Inferior parietal cortex (tissue), 1 donor: ENCODE measurements at regions not wholly inside any gene's neighbourhood (a gene's known extent, or its start where the extent isn't known, plus 50 kb on each side); places are given as distances from the start of the nearest gene placed in this dataset.
"Not testable (repeated sequence)": the region's sequence is repeated elsewhere in the genome, so short reads cannot be mapped to it uniquely, and the experiment has no call there.

Source experiments
- DNase-seq: peaks from one replicate; pipeline ENCODE4 v3.0.0-alpha.2; 2016; ENCODE audit errors: extremely low spot score

DNA sequence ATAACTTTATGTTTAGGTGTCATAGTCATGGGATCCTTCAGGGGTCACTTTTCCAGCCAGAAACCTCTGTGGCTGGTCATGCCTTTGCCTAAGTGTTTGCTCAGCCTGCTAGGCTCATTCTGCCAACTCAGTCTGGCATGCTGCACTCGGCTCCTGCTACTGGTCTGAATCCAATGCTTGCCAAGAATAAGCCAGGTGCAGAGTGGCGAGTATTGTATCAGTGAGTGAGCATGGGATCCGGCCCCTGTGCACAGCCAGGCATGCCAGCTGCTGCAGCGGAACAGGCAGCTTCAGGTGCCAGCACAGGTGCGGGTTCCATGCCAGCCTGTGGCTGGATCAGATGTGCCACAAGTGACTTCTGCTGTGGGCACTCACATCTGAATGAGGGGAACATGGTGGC is 1269.3 kb upstream of the CNTN5 start:
- no peak for DNase-seq

DNA sequence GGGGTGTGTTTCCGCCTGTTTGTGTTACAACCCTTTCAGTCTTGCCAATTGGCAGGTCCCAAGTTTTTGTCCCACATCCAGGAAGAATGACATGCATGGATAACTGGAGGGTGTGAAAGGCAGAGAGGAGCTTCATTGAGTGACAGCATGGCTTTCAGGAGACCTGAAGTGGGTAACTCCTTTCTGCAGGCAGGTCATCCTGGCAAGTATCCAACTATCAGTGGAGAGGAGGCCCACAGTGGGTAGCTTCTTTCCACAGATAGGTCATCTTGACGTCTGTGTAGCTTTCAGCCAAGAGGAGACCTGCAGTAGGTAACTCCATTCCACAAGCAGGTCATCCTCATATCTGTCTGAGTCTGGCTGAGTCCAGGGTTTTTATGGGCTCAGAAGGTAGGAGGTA is 1268.8 kb upstream of the CNTN5 start:
- no peak for DNase-seq

DNA sequence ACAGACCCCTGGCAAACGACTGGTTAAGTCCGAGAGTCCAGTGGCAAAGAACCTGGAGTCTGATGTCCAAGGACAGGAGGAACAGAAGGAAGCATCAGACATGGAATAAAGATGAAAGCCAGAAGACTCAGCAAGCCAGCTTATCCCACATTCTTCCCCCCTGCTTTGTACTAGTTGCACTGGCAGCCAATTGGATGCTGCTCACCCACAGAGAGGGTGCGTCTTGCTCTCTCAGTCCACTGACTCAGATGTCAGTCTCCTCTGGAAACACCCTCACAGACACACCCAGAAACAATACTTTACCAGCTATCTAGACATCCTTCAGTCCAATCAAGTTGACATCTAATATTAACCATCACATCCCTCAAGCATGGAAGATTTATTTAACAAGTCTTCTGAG is 1265.8 kb upstream of the CNTN5 start:
- DNase-seq: no peak

DNA sequence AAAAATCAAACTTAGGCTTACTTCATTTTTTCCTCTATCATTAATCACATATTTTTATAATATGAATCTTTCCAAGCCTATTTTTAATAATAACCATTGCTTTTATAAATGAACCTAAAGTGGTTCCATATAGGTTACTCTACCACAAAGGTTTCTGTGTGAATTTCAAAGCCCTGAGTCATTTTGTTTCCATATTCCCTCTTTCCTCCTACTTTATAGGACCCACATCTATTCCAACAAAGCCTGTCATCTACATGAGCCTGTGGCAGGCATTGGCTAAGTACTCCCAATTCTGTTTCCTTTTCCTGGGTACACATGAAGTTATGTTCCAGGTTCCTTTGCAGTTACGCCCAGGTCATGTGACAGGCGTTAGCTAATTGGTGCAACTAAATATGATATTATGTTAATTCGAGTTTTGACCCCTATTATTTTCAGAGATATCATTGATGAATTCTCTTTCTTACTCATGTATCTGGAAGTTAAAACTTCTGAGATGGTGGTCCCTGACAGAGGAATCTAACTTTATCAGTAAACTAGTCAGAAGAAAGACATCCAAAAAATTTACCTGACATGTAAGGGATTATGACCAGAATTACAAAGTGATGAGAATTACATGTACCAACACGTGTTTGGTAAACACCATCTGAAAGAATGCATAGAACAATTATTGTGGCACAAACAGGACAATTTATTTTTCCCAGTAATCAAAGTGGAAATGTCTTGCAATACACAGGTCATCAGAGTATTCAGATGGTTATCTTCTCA is 1264.0 kb upstream of the CNTN5 start:
- DNase-seq: no peak

DNA sequence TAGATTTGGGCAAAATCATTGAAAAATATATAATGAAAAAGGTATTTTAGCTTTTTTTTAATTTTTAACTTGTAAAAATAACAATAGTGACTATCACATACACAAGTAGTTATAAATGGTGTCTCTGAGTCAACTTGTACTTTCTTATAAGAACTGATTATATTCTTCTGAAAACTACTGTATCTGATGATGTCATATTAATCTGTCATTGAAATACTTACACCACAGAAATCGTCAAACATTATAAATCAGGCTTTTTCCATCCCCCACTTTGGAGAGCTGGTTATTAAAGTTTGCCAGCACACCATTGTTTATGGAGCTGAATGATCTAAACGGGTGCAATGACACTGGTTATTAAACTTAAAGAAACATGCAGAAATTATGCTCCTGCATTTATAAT is 1259.6 kb upstream of the CNTN5 start:
- DNase-seq: no peak

DNA sequence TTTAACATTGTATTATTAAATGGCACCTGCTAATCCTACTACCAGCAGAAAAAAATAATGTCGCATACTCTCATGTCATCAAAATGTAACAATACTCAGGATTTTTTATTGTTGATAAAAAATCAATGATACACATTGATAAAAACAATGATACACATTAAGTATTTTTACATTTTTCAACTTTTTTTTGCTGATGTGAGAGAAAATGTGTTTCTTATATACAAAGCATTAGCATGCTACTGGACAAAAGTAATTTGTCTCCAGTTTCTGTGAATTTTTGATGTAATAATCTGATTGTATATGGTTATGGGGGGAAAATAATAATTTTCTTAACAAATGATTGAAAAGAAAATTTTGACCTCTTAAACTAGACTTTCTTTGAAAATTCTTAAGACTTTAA is 1256.6 kb upstream of the CNTN5 start:
- DNase-seq: no peak

DNA sequence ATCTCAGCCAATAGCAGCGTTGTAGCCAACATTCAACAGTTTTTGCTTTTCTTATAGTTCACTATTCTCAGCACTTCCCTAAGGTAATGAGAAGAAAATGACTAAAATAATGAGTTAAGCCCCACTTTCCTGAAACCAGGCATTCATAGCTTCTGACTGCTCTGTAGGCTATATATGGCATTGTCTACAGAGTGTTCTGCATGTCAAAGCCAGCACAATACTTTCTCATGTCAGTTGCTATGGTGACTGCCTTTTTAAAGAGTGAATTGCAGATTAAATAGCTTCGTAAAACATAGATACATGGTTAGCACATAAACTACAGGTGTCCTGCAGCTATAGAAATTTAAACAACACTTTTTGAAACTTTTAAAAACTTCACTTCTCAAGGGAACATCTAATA is 1256.1 kb upstream of the CNTN5 start:
- no peak for DNase-seq

DNA sequence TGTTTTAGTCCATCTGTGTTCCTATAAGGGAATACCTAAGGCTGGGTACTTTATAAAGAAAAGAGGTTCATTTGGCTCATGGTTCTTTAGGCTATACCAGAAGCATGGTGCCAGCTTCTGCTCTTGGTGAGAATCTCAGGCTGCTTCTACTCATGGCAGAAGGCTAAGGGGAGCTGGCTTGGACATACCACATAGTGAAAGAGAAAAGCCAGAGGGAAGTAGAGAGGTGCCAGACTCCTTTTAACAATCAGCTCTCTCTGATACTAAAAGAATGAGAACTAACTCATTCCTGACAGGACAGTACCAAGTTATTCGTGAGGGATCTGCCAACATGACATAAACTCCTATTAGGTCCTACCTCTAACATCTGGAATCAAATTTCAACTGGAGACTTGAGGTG is 1250.2 kb upstream of the CNTN5 start:
- no peak for DNase-seq

DNA sequence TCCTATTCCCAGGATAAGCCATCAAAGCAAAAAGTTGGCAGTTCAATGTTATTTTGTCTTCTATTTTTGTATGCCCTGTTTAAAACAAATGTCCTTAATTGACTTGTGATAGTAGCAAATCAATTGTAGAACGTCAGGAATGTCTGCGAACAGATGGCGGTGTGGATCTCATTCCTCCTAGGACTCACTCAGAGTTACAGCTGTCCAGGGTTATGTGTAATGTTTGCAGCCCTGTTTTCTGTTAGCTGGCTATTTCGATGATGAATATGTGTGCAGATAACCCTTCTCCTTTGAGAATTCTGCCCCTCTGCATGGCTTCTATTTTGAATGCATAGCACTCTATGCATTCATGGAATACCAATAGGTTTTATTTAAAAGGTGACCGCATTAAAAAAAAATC is 1248.0 kb upstream of the CNTN5 start:
- no peak for DNase-seq

DNA sequence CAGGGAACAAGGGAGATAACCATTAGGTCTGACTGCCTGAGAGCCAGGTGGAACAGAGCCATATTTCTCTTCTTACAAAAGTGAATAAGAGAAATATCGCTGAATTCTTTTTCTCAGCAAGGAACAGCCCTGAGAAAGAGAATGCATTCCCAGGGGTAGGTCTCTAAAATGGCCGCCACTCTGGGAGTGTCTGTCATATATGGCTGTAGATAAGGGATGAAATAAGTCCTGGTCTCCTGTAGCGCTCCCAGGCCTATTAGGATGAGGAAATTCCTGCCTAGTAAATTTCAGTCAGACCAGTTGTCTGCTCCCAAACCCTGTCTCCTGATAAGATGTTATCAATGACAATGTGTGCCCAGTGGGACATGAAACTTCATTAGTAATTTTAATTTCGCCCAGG is 1236.4 kb upstream of the CNTN5 start:
- not testable (repeated sequence) for DNase-seq

DNA sequence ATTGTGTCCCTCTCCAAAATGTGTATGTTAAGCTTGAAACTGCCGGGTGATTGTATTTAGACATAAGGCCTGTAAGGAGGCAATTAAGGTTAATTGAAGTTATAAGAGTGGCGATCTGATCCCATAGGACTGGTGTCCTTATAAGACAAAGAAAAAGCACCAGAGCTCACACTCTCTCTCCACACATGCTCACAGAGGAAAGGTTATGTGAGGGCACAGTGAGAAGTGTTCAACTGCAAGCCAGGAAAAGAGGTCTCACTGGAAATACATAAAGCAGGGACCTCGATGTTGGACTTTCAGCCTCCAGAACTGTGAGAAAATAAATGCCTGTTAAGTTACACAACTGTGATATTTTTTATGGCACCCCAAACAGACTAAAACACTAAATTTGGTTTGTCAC is 1233.8 kb upstream of the CNTN5 start:
- no peak for DNase-seq

DNA sequence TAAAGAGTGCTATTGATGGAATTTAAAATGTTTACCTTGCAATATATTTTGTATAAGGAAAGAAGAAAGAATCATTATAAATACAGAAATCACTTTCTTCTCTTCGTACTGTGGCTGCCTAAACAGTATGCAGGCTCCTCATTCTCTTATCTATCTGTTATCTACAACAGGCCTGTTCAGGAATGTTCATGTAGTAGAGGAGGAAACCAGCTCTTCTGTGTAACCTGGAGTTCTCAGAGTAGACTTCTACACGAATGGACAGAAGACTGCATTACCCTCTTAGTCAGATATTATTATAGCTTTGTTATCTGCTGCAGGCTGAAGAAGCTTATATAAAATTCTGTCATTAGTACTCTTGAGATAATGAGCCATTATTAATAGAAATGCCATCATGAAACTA is 1225.9 kb upstream of the CNTN5 start:
- DNase-seq: no peak

DNA sequence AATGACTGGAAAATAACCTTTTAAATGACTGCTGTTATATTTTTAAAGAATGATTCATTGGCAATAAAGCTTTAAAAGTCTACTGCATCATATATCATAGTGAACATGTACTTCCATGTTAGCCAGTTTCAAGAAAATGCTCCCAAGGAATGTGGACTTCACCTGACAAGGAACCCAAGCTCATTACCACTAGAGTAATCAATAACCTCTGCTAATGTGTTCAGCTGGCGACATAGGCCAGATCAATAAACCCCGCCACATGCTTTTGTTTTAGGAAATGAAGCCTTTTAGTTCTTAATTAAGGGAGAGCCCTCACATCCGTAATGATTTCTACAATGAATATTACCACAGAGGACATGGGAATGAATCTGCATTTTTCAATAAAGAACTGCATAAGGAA is 1219.9 kb upstream of the CNTN5 start:
- DNase-seq: no peak

DNA sequence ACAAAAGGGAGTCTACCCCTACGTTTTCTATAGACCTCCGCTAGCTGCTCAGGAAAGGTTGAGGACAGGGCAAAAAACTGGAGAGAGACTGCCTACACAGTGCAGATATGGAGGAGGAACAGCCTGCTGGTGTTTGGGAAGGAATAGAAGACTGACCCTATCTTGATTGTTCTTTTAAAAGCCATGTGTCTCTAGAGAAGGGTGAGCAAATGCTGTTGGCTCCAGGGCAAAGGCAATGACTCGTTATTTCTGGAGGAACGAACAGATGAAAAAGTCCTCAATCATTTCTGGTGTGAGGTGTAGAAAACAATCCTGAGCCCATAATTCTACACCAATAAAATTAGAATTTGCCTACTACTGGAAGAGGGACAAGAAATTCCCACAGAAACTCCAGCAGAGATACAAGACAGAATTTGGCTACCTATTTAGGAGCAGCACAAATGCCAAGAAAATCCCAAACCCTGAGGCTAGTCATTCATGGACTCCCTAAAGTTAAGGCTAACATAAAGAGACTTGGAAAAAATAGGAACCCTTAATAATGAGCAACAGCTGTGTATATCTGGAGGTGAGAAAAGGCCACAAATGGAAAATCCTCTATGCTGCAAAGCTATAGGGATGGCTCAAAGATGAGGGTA is 1206.3 kb upstream of the CNTN5 start:
- no peak for DNase-seq

DNA sequence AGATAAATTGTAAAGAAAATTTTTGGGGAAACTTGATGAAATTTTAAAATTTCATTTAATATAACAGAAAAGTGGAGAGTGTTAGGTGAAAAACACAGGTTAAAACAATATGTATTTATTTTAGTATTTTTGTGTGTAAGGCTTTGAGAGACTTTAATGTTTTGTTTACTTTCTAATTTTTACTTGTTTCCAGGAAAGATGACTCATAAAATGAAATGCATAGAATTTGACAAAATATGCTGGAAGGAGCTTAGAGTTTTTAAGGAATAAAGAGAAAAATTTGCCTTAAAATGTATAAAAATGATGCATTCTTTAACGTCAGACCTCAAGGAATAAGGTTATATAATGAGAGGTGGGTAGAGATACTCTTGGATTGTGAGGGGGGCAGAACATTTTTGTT is 1205.1 kb upstream of the CNTN5 start:
- no peak for DNase-seq

DNA sequence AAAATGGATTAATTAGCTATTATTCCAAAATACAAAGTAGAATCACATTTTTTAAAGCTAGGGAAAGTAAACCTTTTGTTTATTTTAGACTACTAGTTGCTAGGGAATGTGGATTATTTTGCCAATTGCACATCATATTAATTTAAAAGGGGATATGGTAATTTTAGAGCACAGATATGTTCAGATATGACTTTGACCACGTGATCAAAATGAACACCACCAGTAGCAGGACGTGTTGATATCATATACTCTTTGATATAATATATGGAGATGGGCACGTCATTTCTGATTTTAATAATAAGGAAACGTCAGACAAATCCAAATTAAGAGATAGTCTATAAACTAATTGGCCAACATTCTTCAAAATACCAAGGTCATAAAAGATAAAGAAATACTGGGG is 1188.3 kb upstream of the CNTN5 start:
- DNase-seq: no peak

DNA sequence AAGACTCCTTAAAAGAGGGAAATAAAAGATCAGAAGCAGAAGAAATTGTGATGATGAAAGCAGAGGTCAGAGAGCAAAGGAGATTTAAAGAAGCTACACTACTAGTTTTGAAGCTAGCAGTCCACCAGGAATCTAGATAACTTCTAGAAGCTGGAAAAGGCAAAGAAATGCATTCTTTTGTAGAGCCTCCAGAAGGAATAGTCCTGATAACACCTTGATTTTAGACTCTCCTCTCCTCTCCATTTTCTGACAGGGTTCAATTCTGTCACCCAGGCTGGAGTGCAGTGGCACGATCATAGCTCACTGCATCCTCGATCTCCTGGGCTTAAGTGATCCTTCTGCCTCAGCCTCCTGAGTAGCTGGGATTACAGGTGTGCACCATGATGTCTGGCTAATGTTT is 1187.3 kb upstream of the CNTN5 start:
- DNase-seq: no peak

DNA sequence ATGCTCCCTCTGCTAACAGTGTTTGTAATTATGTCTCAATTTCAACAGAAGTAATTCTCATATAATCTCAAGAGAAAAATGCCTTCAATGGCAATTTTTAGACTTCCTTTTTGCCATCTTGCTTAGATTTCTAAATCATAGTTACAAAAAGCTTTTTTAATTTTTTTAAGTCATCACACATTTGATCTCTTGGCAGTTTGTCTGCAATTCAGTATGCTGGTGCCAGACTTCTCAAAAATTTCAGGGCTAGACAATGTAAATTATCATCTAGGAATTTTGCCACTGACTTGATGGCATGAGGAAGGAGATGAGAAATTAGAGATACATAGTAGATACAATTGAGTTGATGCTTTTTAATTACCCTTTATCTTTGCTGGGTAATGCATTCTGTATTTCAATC is 1176.7 kb upstream of the CNTN5 start:
- no peak for DNase-seq

DNA sequence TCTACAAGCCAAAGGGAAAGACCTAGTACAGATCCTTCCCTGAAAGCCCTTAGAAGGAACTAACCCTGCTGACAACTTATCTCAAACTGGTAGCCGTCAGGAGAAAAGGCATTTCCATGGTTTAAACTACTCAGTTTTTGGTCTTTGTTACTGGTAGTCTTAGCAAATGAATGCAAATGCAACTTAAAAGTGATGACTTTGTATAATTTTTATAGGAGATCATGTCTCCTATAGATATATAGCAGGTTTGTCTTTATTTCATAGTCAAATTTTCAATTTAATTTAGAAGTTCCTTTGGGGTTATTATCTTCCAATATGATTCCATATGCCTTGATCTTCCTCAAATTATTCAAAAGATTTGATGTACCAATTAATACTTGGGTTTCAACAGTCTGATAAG is 1173.0 kb upstream of the CNTN5 start:
- DNase-seq: no peak

DNA sequence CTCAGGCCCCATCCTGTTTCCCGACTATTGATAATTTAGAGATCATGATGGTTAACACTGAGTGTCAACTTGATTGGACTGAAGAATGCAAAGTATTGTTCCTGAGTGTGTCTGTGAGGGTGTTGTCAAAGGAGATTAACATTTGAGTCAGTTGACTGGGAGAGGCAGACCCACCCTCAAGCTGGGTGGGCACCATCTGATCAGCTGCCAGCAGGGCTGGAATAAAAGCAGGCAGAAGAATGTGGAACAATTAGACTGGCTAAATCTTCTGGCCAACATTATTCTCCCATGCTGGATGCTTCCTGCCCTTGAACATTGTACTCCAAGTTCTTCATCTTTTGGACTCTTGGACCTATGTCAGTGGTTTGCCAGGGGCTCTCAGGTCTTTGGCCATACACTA is 1170.0 kb upstream of the CNTN5 start:
- DNase-seq: no peak

DNA sequence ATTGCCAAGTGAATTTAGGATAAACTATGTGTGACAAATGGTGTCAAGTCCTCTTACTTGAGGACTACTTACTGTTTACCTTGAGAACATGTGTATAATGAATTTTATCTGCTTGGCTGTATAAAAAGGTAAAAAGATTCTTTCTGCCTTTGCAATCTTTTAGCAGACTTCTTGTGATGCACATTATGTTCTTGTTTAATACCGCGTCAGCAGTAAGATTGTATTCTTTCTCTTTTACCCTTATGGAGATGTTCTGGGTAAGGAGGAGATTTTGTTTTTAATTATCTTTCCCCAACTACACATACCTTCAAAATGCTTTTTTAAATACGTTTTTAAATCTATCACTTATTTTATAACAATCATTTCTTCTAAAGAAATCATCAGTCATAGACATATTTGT is 1166.4 kb upstream of the CNTN5 start:
- DNase-seq: no peak

DNA sequence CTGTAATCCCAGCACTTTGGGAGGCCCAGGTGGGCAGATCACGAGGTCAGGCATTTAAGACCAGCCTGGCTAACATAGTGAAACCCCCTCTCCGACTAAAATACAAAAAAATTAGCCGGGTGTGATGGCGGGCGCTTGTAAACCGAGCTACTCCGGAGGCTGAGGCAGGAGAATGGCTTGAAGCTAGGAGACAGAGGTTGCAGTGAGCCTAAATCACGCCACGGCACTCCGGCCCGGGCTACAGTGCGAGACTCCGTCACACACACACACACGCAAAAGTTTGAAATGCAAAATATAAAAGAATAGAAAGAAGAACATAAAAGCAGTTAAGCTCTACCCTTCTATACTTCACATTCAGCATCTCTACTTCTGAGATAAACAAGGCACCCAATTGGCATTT is 1165.9 kb upstream of the CNTN5 start:
- DNase-seq: no peak

DNA sequence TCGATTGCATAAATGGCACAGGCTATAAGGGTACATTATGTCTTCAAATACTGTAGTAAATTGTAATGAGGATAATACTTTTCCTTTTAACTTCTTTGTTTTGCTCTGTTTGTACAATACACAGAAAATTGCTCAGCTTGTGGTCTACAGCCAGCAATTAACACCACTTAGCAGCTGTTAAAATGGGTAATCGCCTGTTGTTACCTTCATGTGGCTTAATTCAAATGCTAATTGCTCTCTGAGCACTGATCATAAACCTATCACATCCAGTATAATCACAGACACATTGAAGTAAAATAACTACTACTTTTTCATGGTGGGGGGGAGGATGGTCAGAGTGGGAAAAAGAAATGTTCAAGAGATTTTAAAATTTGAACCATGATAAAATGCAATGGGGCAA is 1164.1 kb upstream of the CNTN5 start:
- no peak for DNase-seq

DNA sequence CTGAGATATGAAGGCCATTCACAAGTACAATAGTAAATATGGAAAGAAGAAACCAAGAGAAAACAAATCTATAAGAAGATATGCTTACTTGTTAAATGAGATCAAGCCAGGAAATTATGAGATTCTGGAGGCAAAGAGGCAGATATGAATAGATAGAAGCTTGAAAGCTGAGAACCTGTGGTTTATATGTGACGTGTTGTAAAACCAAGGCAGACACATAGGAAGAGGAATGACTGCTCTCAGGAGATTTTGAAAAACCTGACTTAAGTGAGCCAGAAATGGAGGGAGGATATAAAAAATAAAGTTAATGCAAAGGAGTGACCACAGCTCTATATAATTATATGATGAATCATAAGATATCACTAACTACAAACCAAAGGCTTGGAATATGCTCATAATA is 1160.5 kb upstream of the CNTN5 start:
- DNase-seq: no peak
